ENCODE measurements at regions not wholly inside any gene's neighbourhood (a gene's known extent, or its start where the extent isn't known, plus 50 kb on each side); places are given as distances from the start of the nearest gene placed in this dataset.
A peak's percentile ranks its signal among the peaks of the same experiment; 100 is the strongest.

DNA sequence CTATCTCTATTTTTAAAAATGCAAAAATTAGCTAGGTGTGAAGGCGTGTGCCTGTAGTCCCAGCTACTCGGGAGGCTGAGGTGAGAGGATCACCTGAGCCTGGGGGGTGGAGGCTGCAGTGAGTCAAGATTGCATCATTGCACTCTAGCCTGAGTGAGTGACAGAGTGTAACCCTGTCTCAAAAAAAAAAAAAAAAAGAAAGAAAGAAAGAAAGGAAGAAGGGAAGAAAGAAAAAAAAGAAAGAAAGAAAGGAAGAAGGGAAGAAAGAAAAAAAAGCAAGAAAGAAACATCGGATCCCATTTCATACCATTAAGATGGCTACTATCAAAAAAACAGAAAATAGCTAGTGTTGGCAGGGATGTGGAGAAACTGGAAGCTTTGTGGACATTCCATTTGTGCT is 136.8 kb upstream of the WNT4 start:
- no peak overlapping the region for H3K4me3 ChIP-seq (ENCODE audit: low read depth, low read length)
- H3K36me3 ChIP-seq (ENCODE audit: control insufficient read depth, insufficient read depth, low read length) = no peaks in the 10 kb centered on the region
- FAIRE-seq = no peak
- H3K27me3 ChIP-seq (ENCODE audit: control insufficient read depth, insufficient read depth, low read length) = peaks cover 3% of the 10 kb centered on the region
- no peak for DNase-seq (ENCODE audit: low read depth)
- TF ChIP-seq, protein P1, sequence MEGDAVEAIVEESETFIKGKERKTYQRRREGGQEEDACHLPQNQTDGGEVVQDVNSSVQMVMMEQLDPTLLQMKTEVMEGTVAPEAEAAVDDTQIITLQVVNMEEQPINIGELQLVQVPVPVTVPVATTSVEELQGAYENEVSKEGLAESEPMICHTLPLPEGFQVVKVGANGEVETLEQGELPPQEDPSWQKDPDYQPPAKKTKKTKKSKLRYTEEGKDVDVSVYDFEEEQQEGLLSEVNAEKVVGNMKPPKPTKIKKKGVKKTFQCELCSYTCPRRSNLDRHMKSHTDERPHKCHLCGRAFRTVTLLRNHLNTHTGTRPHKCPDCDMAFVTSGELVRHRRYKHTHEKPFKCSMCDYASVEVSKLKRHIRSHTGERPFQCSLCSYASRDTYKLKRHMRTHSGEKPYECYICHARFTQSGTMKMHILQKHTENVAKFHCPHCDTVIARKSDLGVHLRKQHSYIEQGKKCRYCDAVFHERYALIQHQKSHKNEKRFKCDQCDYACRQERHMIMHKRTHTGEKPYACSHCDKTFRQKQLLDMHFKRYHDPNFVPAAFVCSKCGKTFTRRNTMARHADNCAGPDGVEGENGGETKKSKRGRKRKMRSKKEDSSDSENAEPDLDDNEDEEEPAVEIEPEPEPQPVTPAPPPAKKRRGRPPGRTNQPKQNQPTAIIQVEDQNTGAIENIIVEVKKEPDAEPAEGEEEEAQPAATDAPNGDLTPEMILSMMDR (IDR thresholded peaks at IDR 0.05; ENCODE audit: insufficient read depth, low read length, severe bottlenecking) = no peak

DNA sequence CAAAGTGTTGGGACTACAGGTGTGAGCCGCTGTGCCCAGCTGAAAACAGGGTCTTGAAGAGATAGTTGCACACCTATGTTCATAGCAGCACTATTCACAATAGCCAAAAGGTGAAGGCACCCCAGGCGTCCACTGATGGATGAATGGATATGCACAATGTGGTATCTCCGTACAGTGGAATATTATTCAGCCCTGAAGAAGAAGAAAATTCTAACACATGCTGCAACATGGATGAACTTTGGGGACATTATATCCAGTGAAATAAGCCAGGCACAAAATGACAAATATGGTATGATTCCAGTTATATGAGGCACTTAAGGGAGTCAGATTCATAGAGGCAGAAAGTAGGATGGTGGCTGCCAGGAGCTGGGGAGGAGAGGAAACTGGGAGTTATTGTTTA is 137.6 kb upstream of the WNT4 start:
- peaks cover 3% of the 10 kb centered on the region for H3K27me3 ChIP-seq (ENCODE audit: control insufficient read depth, insufficient read depth, low read length)
- H3K4me3 ChIP-seq (ENCODE audit: low read depth, low read length) = no peak overlapping the region
- TF ChIP-seq, protein P1 (IDR thresholded peaks at IDR 0.05; ENCODE audit: insufficient read depth, low read length, severe bottlenecking) = no peak
- DNase-seq (ENCODE audit: low read depth) (no peak), FAIRE-seq (peak; percentile 32)
- H3K36me3 ChIP-seq (ENCODE audit: control insufficient read depth, insufficient read depth, low read length) = no peaks in the 10 kb centered on the region

DNA sequence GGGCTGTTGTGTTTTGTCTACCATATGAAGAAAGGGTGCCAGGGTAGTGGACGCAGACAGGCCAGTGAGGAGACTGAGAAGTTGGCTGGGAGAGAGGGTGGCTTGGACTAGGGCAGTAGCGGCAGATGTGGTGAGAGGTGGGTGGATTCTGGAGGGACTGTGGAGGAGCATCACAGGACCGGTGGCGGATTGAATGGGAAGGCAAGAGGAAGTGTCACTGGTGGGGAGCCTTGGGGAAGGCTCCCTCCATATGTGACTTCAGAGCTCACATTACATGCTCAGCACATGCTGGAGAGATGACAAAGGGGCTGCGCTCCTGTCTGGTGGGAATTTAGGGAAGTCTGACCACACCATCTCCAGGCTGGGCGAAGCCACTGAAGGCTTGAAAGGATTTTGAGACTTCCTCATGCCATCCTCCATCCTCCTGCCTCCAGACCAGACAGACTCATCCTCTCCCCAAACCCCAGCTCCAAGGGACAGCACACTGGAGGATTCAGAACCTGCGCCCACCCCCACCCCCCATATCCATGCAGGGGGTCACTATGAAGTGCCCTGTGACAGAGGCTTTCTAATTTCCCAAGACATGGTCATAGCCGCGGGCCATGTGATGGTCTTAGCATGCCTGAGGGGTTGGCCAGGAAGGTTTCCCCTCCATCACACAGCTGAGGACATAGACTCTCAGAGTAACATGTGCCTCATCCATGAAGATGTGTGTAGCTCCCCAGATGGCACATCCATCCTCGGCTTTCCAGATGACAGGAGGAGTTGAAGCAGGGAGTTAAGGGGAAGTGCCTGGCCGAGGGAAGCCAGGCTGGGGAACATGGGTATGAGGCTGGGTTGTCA is 138.8 kb upstream of the WNT4 start:
- Histone ChIP-seq H3K4me3 (ENCODE audit: low read depth, low read length) (no peak overlapping the region), H3K36me3 (ENCODE audit: control insufficient read depth, insufficient read depth, low read length) (no peaks in the 10 kb centered on the region), H3K27me3 (ENCODE audit: control insufficient read depth, insufficient read depth, low read length) (peaks cover 3% of the 10 kb centered on the region)
- DNase-seq (ENCODE audit: low read depth) (no peak), FAIRE-seq (peak; percentile 55)
- TF ChIP-seq, protein P1 (IDR thresholded peaks at IDR 0.05; ENCODE audit: insufficient read depth, low read length, severe bottlenecking) = no peak

DNA sequence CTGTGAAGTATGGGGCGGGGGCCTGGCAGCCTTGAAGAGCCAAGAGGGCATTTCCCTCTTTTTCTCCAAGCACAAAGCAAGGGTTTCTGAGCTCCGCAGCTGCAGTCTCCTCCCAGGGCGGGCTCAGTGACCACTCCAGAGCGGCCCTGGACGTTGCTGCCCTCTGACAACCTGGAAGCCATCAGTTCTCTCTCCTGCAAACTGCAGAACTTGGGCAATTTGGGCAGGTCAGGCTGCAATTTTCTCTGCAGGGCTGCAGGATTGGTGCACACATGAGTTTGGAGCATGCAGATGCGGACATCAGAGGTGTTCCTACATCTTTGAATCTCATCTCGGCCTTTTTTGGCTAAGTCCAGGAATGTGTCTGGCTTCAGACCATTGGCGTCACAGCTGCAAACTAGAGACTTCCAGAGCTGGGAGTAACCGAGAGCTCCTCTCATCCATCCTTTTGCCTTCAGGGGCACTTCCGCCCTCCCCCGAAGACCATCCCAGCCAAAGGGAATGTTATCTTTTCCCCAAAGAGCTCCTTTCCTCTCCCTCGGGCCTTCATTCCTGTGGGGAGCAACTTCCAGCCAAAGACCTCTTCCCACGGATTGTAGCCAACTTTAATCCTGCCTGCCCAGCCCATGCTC is 139.6 kb upstream of the WNT4 start:
- TF ChIP-seq, protein P1 (IDR thresholded peaks at IDR 0.05; ENCODE audit: insufficient read depth, low read length, severe bottlenecking) = no peak
- H3K4me3 ChIP-seq (ENCODE audit: low read depth, low read length) = no peak overlapping the region
- H3K36me3 ChIP-seq (ENCODE audit: control insufficient read depth, insufficient read depth, low read length) = no peaks in the 10 kb centered on the region
- FAIRE-seq (no peak), DNase-seq (ENCODE audit: low read depth) (no peak)
- no peaks in the 10 kb centered on the region for H3K27me3 ChIP-seq (ENCODE audit: control insufficient read depth, insufficient read depth, low read length)

DNA sequence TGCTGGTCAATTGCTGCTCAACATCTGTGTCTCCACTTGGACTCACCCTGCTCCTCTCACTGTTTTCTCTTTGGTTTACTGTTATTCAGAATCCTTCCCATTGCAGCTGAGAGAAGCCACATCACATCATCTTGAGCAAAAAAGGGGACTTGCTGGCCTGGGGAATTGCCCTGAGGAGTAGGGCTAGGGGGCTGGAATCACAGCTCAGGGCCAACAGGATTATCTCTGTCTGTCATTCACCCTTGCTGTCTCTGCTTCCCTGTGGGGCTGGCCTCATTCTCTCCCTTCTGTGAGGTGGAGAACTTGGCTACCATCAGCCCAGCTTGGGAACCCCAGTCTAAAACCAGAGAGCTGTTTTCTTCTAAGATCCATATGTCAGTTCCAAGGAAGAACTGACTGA is 140.7 kb upstream of the WNT4 start:
- Histone ChIP-seq H3K36me3 (ENCODE audit: control insufficient read depth, insufficient read depth, low read length) (no peaks in the 10 kb centered on the region), H3K27me3 (ENCODE audit: control insufficient read depth, insufficient read depth, low read length) (no peaks in the 10 kb centered on the region), H3K4me3 (ENCODE audit: low read depth, low read length) (no peak overlapping the region)
- TF ChIP-seq, protein P1 (IDR thresholded peaks at IDR 0.05; ENCODE audit: insufficient read depth, low read length, severe bottlenecking) = no peak
- DNase-seq (ENCODE audit: low read depth) (no peak), FAIRE-seq (no peak)
